ENCODE measurements at regions not wholly inside any gene's neighbourhood (a gene's known extent, or its start where the extent isn't known, plus 50 kb on each side); places are given as distances from the start of the nearest gene placed in this dataset.
A peak's percentile ranks its signal among the peaks of the same experiment; 100 is the strongest.
"Not testable (repeated sequence)": the region's sequence is repeated elsewhere in the genome, so short reads cannot be mapped to it uniquely, and the experiment has no call there.

GRCh38 chr4:119977076-119977940, 89.3 kb downstream of the MAD2L1 start:
- no peak for TF ChIP-seq POLR2AphosphoS5 (IDR thresholded peaks at IDR 0.05; ENCODE audit: insufficient read depth in 1 of 2, low read depth in 1 of 2)
- no peak for TF ChIP-seq POLR2A (IDR thresholded peaks at IDR 0.05)
- no peak for TF ChIP-seq CTCF (IDR thresholded peaks at IDR 0.05)
- intact Hi-C loops (cut with DNase I) = no loop called here
- H3K27me3 ChIP-seq = no peaks in the 10 kb centered on the region
- no peak for DNase-seq (ENCODE audit: extremely low spot score in 2 of 2)
- H3K36me3 ChIP-seq = no peaks in the 10 kb centered on the region
- H3K27ac ChIP-seq = peak overlapping the region; percentile 40
- H3K9me3 ChIP-seq = no peaks in the 10 kb centered on the region
- no peak overlapping the region for H3K4me3 ChIP-seq
- H3K4me1 ChIP-seq = peaks cover 15% of the 10 kb centered on the region

- no peaks in the 10 kb centered on the region for H3K9me3 ChIP-seq
- intact Hi-C loops (cut with DNase I) = no loop called here
- H3K4me1 ChIP-seq = no peaks in the 10 kb centered on the region
- no peaks in the 10 kb centered on the region for H3K36me3 ChIP-seq
- TF ChIP-seq CTCF (IDR thresholded peaks at IDR 0.05) = no peak
- TF ChIP-seq POLR2AphosphoS5 (IDR thresholded peaks at IDR 0.05; ENCODE audit: insufficient read depth in 1 of 2, low read depth in 1 of 2) = no peak
- TF ChIP-seq POLR2A (IDR thresholded peaks at IDR 0.05) = no peak
- no peak overlapping the region for H3K27ac ChIP-seq
- no peak overlapping the region for H3K4me3 ChIP-seq
- H3K27me3 ChIP-seq = no peaks in the 10 kb centered on the region
- no peak for DNase-seq (ENCODE audit: extremely low spot score in 2 of 2)
Observed at GRCh38 chr4:119971431-119972084, 95.1 kb downstream of the MAD2L1 start.

GRCh38 chr4:119962631-119963030, 104.0 kb downstream of the MAD2L1 start:
- H3K9me3 ChIP-seq = no peaks in the 10 kb centered on the region
- H3K36me3 ChIP-seq = no peaks in the 10 kb centered on the region
- intact Hi-C loops (cut with DNase I) = no loop called here
- no peak for DNase-seq (ENCODE audit: extremely low spot score in 2 of 2)
- H3K4me3 ChIP-seq = no peak overlapping the region
- TF ChIP-seq POLR2A (IDR thresholded peaks at IDR 0.05) (no peak), CTCF (IDR thresholded peaks at IDR 0.05) (no peak), POLR2AphosphoS5 (IDR thresholded peaks at IDR 0.05; ENCODE audit: insufficient read depth in 1 of 2, low read depth in 1 of 2) (no peak)
- H3K27ac ChIP-seq = no peak overlapping the region
- H3K4me1 ChIP-seq = no peaks in the 10 kb centered on the region
- H3K27me3 ChIP-seq = no peaks in the 10 kb centered on the region

GRCh38 chr4:119958983-119959382, 107.7 kb downstream of the MAD2L1 start:
- H3K36me3 ChIP-seq = no peaks in the 10 kb centered on the region
- H3K9me3 ChIP-seq = no peaks in the 10 kb centered on the region
- intact Hi-C loops (cut with DNase I) = no loop called here
- no peak for DNase-seq (ENCODE audit: extremely low spot score in 2 of 2)
- H3K4me3 ChIP-seq = no peak overlapping the region
- no peak for TF ChIP-seq POLR2AphosphoS5 (IDR thresholded peaks at IDR 0.05; ENCODE audit: insufficient read depth in 1 of 2, low read depth in 1 of 2)
- no peak for TF ChIP-seq POLR2A (IDR thresholded peaks at IDR 0.05)
- no peak for TF ChIP-seq CTCF (IDR thresholded peaks at IDR 0.05)
- no peaks in the 10 kb centered on the region for H3K4me1 ChIP-seq
- no peaks in the 10 kb centered on the region for H3K27me3 ChIP-seq
- no peak overlapping the region for H3K27ac ChIP-seq

- intact Hi-C loops (cut with DNase I) = no loop called here
- TF ChIP-seq POLR2AphosphoS5 (IDR thresholded peaks at IDR 0.05; ENCODE audit: insufficient read depth in 1 of 2, low read depth in 1 of 2) (no peak), POLR2A (IDR thresholded peaks at IDR 0.05) (no peak), CTCF (IDR thresholded peaks at IDR 0.05) (no peak)
- Histone ChIP-seq H3K4me3 (no peak overlapping the region), H3K27ac (no peak overlapping the region), H3K27me3 (no peaks in the 10 kb centered on the region), H3K36me3 (no peaks in the 10 kb centered on the region), H3K9me3 (no peaks in the 10 kb centered on the region), H3K4me1 (no peaks in the 10 kb centered on the region)
- no peak for DNase-seq (ENCODE audit: extremely low spot score in 2 of 2)
Observed at GRCh38 chr4:119955256-119955655, 111.4 kb downstream of the MAD2L1 start.

- H3K9me3 ChIP-seq; DNase-seq (ENCODE audit: extremely low spot score in 2 of 2); intact Hi-C loops (cut with DNase I); H3K4me3 ChIP-seq; H3K27me3 ChIP-seq; H3K4me1 ChIP-seq; H3K27ac ChIP-seq; H3K36me3 ChIP-seq: not testable (repeated sequence)
Observed at GRCh38 chr4:119954487-119954886, 112.2 kb downstream of the MAD2L1 start.

Measured in vagina (tissue), 2 donors.